ENCODE measurements at regions not wholly inside any gene's neighbourhood (a gene's known extent, or its start where the extent isn't known, plus 50 kb on each side); places are given as distances from the start of the nearest gene placed in this dataset.

DNA sequence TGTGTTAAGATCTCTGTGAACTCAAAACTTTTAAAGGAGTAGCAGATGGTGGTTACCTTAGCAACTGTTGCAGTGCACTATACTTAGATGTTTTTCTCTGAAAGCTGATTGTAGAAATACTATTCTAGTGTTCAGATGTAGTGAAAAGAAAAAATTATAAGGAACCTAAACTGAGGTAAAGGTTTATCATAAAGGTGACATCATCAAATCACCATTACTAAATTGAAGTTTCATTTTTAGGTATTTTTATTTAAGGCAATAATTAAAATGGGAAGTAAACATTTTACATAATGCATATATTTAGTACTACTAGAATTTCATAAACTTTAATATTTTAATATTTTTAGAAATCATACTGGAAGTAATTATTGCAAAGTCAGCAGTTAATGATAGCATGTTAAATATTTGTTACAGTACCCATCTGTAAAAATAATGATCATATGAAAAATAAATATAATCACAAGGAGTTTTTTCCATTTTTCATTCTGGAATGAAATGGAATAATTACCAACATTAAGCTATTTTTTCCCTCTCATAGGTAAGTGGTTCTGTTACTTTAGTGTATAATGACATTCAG, 141.1 kb upstream of the NAV3 start:
- no peak overlapping the region for H3K4me2 ChIP-seq (ENCODE audit: insufficient read depth, insufficient read length, low read length)
- H3K4ac ChIP-seq (ENCODE audit: low read depth, low read length): no peak overlapping the region
- H3K79me2 ChIP-seq (ENCODE audit: insufficient read depth, low read length): no peaks in the 10 kb centered on the region
- H4K91ac ChIP-seq (ENCODE audit: insufficient read length, low read depth, low read length): no peak overlapping the region
- no peak overlapping the region for H2AFZ ChIP-seq (ENCODE audit: low read length)
- no peak overlapping the region for H3K23ac ChIP-seq (ENCODE audit: insufficient read length, low read depth, low read length)
- H3K56ac ChIP-seq (ENCODE audit: insufficient read length, low read depth, low read length): no peak overlapping the region
- DNase-seq: no peak
- TF ChIP-seq, protein P1, sequence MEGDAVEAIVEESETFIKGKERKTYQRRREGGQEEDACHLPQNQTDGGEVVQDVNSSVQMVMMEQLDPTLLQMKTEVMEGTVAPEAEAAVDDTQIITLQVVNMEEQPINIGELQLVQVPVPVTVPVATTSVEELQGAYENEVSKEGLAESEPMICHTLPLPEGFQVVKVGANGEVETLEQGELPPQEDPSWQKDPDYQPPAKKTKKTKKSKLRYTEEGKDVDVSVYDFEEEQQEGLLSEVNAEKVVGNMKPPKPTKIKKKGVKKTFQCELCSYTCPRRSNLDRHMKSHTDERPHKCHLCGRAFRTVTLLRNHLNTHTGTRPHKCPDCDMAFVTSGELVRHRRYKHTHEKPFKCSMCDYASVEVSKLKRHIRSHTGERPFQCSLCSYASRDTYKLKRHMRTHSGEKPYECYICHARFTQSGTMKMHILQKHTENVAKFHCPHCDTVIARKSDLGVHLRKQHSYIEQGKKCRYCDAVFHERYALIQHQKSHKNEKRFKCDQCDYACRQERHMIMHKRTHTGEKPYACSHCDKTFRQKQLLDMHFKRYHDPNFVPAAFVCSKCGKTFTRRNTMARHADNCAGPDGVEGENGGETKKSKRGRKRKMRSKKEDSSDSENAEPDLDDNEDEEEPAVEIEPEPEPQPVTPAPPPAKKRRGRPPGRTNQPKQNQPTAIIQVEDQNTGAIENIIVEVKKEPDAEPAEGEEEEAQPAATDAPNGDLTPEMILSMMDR (conservative IDR thresholded peaks at IDR 0.05): no peak
- Mint-ChIP-seq H3K9me3 (no peaks in the 10 kb centered on the region), H3K4me1 (no peaks in the 10 kb centered on the region), H3K36me3 (ENCODE audit: insufficient read depth in 1 of 3, low read depth in 3 of 3) (no peaks in the 10 kb centered on the region), H3K27ac (no peak overlapping the region), H3K27me3 (ENCODE audit: low read depth) (no peaks in the 10 kb centered on the region), H3K4me3 (no peak overlapping the region)
- no peak overlapping the region for H4K8ac ChIP-seq (replicated peaks; ENCODE audit: insufficient read length, low read depth, low read length)
- no peaks in the 10 kb centered on the region for H3K23me2 ChIP-seq (ENCODE audit: insufficient read length, low read depth, low read length, poor library complexity, severe bottlenecking)
- no peak overlapping the region for H3T11ph ChIP-seq (ENCODE audit: low read length)
- H2BK120ac ChIP-seq (ENCODE audit: low read depth, low read length, poor library complexity, severe bottlenecking): no peak overlapping the region
- no peaks in the 10 kb centered on the region for H3K4me1 ChIP-seq (ENCODE audit: insufficient read depth, low read length)
- no peak overlapping the region for H2BK5ac ChIP-seq (ENCODE audit: insufficient read length, low read length)
- no peak overlapping the region for H3K27ac ChIP-seq (ENCODE audit: insufficient read length, low read depth, low read length)
- H3K27me3 ChIP-seq (ENCODE audit: insufficient read depth, low read length): no peaks in the 10 kb centered on the region
- H4K5ac ChIP-seq (ENCODE audit: insufficient read length, low read depth, low read length): no peak overlapping the region
- H2BK12ac ChIP-seq (ENCODE audit: insufficient read length, low read depth, low read length): no peak overlapping the region
- H3K79me1 ChIP-seq (ENCODE audit: insufficient read depth, low read depth, low read length, poor library complexity, severe bottlenecking): no peaks in the 10 kb centered on the region
- no peaks in the 10 kb centered on the region for H3K9me3 ChIP-seq (ENCODE audit: control insufficient read depth, low read depth, low read length)
- no peak overlapping the region for H2AK5ac ChIP-seq (ENCODE audit: insufficient read length, low read length)
- no peak overlapping the region for H3K14ac ChIP-seq (ENCODE audit: insufficient read depth, low read length)
- no peak overlapping the region for H2BK15ac ChIP-seq (ENCODE audit: low read depth, low read length)
- H4K20me1 ChIP-seq (ENCODE audit: control insufficient read depth, insufficient read depth, insufficient read length): no peaks in the 10 kb centered on the region
- no peak overlapping the region for H3K9ac ChIP-seq (ENCODE audit: extremely low read depth, insufficient read length, low read length)
- no peak overlapping the region for H3K18ac ChIP-seq (ENCODE audit: insufficient read length, low read depth, low read length)
- H2BK20ac ChIP-seq (ENCODE audit: low read depth, low read length, poor library complexity, severe bottlenecking): no peak overlapping the region
